ACC112 (cell line): ENCODE measurements at regions not wholly inside any gene's neighbourhood (a gene's known extent, or its start where the extent isn't known, plus 50 kb on each side); places are given as distances from the start of the nearest gene placed in this dataset.
"Not testable (repeated sequence)": the region's sequence is repeated elsewhere in the genome, so short reads cannot be mapped to it uniquely, and the experiment has no call there.

Experiments used
- H2AFZ ChIP-seq: fragments of 200-600 bp; sonication (generic); one replicate; pipeline ENCODE4 v1.6.0; 2017; ENCODE audit warnings: antibody characterized with exemption, low read length; ENCODE audit not compliant: unreplicated experiment
- H3K27ac ChIP-seq: fragments of 200-600 bp; sonication (generic); 2 replicates; pipeline ENCODE4 v1.5.1; 2014; ENCODE audit warnings: low read depth, mild to moderate bottlenecking, antibody characterized with exemption, low read length, moderate library complexity
- H3K27me3 ChIP-seq: fragments of 200-600 bp; sonication (generic); 2 replicates; pipeline ENCODE4 v1.6.1; 2014; ENCODE audit warnings: mild to moderate bottlenecking, antibody characterized with exemption, low read length, moderate library complexity, mixed read lengths; ENCODE audit not compliant: insufficient read depth
- H3K36me3 ChIP-seq: fragments of 200-600 bp; sonication (generic); 2 replicates; pipeline ENCODE4 v1.6.1; 2016; ENCODE audit warnings: mild to moderate bottlenecking, antibody characterized with exemption, low read length, moderate library complexity, mixed read lengths; ENCODE audit not compliant: insufficient read depth
- H3K4me1 ChIP-seq: fragments of 200-600 bp; sonication (generic); one replicate; pipeline ENCODE4 v1.6.1; 2016; ENCODE audit warnings: low read length, mixed read lengths; ENCODE audit not compliant: insufficient read depth, unreplicated experiment, control insufficient read depth
- H3K4me3 ChIP-seq: fragments of 200-600 bp; sonication (generic); 2 replicates; pipeline ENCODE4 v1.5.1; 2014; ENCODE audit warnings: mild to moderate bottlenecking, low read depth, low read length
- H3K79me2 ChIP-seq: fragments of 200-600 bp; sonication (generic); one replicate; pipeline ENCODE4 v1.6.0; 2016; ENCODE audit warnings: low read length; ENCODE audit not compliant: control insufficient read depth, unreplicated experiment, insufficient read depth

- no peaks in the 10 kb centered on the region for H3K79me2 ChIP-seq
- H3K27ac ChIP-seq = no peak overlapping the region
- no peaks in the 10 kb centered on the region for H3K4me1 ChIP-seq
- H3K27me3 ChIP-seq = no peaks in the 10 kb centered on the region
- H3K4me3 ChIP-seq = no peak overlapping the region
- no peak overlapping the region for H2AFZ ChIP-seq
- H3K36me3 ChIP-seq = no peaks in the 10 kb centered on the region
Measured at GRCh38 chrX:45591650-45592049, 391.0 kb upstream of the DIPK2B start.

- H3K27ac ChIP-seq = no peak overlapping the region
- no peak overlapping the region for H3K4me3 ChIP-seq
- no peaks in the 10 kb centered on the region for H3K79me2 ChIP-seq
- H2AFZ ChIP-seq = no peak overlapping the region
- H3K27me3 ChIP-seq = no peaks in the 10 kb centered on the region
- H3K4me1 ChIP-seq = no peaks in the 10 kb centered on the region
- H3K36me3 ChIP-seq = no peaks in the 10 kb centered on the region
Measured at GRCh38 chrX:45584717-45585116, 384.0 kb upstream of the DIPK2B start.

- no peaks in the 10 kb centered on the region for H3K27me3 ChIP-seq
Measured at GRCh38 chrX:45577361-45577760, 376.7 kb upstream of the DIPK2B start.

GRCh38 chrX:45571453-45571852, 370.8 kb upstream of the DIPK2B start:
- H3K27ac ChIP-seq = no peak overlapping the region
- H3K4me3 ChIP-seq = no peak overlapping the region
- H2AFZ ChIP-seq = no peak overlapping the region
- no peaks in the 10 kb centered on the region for H3K4me1 ChIP-seq
- H3K79me2 ChIP-seq = no peaks in the 10 kb centered on the region
- no peaks in the 10 kb centered on the region for H3K27me3 ChIP-seq
- no peaks in the 10 kb centered on the region for H3K36me3 ChIP-seq

More at GRCh38 chrX:45577361-45577760, 376.7 kb upstream of the DIPK2B start:
- Histone ChIP-seq H3K27ac (no peak overlapping the region), H3K79me2 (no peaks in the 10 kb centered on the region), H2AFZ (no peak overlapping the region), H3K4me3 (no peak overlapping the region), H3K36me3 (no peaks in the 10 kb centered on the region), H3K4me1 (no peaks in the 10 kb centered on the region)

- Histone ChIP-seq H3K4me3 (no peak overlapping the region), H3K36me3 (no peaks in the 10 kb centered on the region), H3K27me3 (no peaks in the 10 kb centered on the region), H3K27ac (no peak overlapping the region), H3K79me2 (no peaks in the 10 kb centered on the region), H2AFZ (no peak overlapping the region), H3K4me1 (no peaks in the 10 kb centered on the region)
Measured at GRCh38 chrX:45566456-45566855, 365.8 kb upstream of the DIPK2B start.

DNA sequence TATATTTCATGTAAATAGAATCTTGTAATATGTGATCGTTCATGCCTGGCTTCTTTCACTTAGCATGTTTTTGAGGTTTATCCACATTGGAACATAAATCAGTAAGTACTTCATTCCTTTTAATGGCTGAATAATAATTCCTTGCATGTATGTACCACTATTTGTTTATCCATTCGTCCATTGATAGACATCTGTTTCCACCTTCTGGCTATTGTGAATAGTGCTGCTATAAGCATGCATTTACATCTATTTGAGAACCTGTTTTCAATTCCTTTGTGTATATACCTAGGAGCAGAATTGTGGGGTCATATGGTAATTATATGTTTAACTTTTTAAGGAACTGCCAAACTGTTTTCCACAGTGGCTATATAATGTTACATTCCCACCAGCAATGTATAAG, 356.7 kb upstream of the DIPK2B start:
- Histone ChIP-seq H3K4me3 (no peak overlapping the region), H3K27me3 (no peaks in the 10 kb centered on the region), H3K36me3 (no peaks in the 10 kb centered on the region), H3K4me1 (no peaks in the 10 kb centered on the region), H3K27ac (no peak overlapping the region), H3K79me2 (no peaks in the 10 kb centered on the region), H2AFZ (no peak overlapping the region)

- Histone ChIP-seq H3K36me3 (no peaks in the 10 kb centered on the region), H3K79me2 (no peaks in the 10 kb centered on the region), H3K4me1 (no peaks in the 10 kb centered on the region), H2AFZ (no peak overlapping the region), H3K27ac (no peak overlapping the region), H3K4me3 (no peak overlapping the region), H3K27me3 (no peaks in the 10 kb centered on the region)
Measured at GRCh38 chrX:45554736-45555135, 354.1 kb upstream of the DIPK2B start.

DNA sequence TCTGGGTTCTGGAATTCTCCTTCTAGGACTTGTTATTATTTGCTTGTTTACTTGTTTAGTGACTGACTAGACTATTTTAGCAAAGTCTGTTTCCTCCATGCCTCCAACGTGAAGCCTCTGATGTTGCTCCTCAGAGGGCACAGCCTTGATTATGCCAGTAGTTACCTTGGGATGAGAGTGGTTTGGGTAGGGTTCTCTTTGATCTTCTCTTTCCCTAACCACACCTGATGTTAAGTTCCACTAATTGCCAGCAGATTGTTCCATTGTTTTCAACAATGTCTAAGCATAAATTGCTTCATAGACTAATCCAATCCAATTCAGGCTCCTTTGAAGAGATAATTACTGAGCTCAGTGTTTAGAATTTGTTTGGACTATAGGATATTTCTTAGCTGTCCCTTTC, 352.7 kb upstream of the DIPK2B start:
- Histone ChIP-seq H2AFZ (no peak overlapping the region), H3K79me2 (no peaks in the 10 kb centered on the region), H3K27ac (no peak overlapping the region), H3K4me3 (no peak overlapping the region), H3K36me3 (no peaks in the 10 kb centered on the region), H3K4me1 (no peaks in the 10 kb centered on the region), H3K27me3 (no peaks in the 10 kb centered on the region)

DNA sequence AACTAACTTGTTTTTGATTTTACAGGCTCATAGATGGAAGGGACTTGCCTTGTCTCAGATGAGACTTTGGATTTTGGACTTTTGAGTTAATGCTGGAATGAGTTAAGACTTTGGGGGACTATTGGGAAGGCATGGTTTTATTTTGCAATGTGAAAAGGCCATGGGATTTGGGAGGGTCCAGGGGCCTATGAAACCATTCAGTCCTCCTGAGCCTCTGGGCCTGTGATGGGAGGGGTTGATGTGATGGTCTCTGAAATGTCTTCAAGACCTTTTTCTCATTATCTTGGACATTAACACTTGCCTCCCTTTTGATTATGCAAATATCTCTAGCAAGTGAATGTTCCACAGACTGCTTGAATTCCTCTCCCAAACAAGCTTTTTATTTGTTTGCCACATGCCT, 346.0 kb upstream of the DIPK2B start:
- H3K79me2 ChIP-seq, H3K36me3 ChIP-seq, H3K4me3 ChIP-seq, H2AFZ ChIP-seq, H3K4me1 ChIP-seq, H3K27ac ChIP-seq, H3K27me3 ChIP-seq: not testable (repeated sequence)

- H3K27me3 ChIP-seq = no peaks in the 10 kb centered on the region
Measured at GRCh38 chrX:45540181-45540580, 339.5 kb upstream of the DIPK2B start.

DNA sequence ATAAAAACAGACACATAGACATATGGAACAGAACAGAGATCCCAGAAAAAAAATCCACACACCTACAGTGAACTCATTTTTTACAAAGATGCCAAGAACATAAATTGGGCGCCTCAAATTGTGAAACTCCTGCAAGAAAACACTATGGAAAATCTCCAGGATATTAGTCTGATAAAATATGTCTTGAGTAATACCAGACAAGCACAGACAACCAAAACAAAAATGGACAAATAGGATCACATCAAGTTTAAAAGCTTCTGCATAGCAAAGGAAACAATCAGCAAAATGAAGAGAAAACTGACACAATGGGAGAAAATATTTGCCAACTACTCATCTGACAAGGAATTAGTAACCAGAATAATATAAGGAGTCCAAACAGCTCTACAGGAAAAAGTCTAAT, 337.3 kb upstream of the DIPK2B start:
- no peak overlapping the region for H2AFZ ChIP-seq
- H3K27me3 ChIP-seq = no peaks in the 10 kb centered on the region
- H3K79me2 ChIP-seq = no peaks in the 10 kb centered on the region
- no peaks in the 10 kb centered on the region for H3K4me1 ChIP-seq
- H3K4me3 ChIP-seq = no peak overlapping the region
- no peak overlapping the region for H3K27ac ChIP-seq
- H3K36me3 ChIP-seq = no peaks in the 10 kb centered on the region

More at GRCh38 chrX:45540181-45540580, 339.5 kb upstream of the DIPK2B start:
- Histone ChIP-seq H3K4me3 (no peak overlapping the region), H3K36me3 (no peaks in the 10 kb centered on the region), H2AFZ (no peak overlapping the region), H3K4me1 (no peaks in the 10 kb centered on the region), H3K27ac (no peak overlapping the region), H3K79me2 (no peaks in the 10 kb centered on the region)
